HG03571 (cell line): ENCODE measurements at regions not wholly inside any gene's neighbourhood (a gene's known extent, or its start where the extent isn't known, plus 50 kb on each side); places are given as distances from the start of the nearest gene placed in this dataset.
"Not testable (repeated sequence)": the region's sequence is repeated elsewhere in the genome, so short reads cannot be mapped to it uniquely, and the experiment has no call there.

Experiments
- ATAC-seq: cut with Tn5 transposase; IDR thresholded peaks from one replicate; pipeline ENCODE4 v1.9.1; 2021; ENCODE audit not compliant: unreplicated experiment

DNA sequence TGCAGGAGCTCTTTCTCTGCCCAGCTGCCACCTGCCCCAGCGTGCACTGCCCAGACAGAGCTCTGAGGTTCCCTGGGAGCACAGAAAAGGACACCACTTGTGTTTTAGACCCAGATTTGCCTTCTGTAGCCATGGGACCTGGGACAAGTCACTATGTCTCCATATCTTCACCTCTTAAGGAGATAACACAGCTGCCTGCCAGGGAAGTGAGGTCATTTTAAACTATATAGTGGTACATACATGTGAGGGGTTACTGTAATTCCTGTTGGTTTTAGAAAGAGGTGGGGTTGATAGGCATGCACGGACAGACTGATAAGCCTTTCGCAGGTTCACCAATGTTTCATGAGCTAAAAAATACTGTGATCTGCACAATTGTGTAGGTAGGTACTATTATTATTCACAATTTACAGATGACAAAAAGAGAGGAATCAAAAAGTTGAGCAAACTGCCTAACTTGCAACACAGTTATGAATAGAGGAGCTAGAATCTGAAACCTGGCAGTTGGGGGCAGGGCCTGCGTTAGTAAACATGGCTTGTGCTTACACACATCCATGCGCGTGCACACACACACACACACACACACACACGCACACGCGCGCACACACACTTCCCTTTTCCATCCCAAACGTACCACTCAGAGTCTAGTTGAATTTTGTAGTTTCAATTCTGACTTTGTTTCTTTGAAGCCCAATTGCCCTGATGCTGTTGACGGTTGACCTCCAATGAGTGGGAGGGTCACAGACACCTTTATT is 193.6 kb downstream of the FAM43A start:
- no peak for ATAC-seq

GRCh38 chr3:194879991-194880939 is 194.6 kb downstream of the FAM43A start:
- no peak for ATAC-seq

DNA sequence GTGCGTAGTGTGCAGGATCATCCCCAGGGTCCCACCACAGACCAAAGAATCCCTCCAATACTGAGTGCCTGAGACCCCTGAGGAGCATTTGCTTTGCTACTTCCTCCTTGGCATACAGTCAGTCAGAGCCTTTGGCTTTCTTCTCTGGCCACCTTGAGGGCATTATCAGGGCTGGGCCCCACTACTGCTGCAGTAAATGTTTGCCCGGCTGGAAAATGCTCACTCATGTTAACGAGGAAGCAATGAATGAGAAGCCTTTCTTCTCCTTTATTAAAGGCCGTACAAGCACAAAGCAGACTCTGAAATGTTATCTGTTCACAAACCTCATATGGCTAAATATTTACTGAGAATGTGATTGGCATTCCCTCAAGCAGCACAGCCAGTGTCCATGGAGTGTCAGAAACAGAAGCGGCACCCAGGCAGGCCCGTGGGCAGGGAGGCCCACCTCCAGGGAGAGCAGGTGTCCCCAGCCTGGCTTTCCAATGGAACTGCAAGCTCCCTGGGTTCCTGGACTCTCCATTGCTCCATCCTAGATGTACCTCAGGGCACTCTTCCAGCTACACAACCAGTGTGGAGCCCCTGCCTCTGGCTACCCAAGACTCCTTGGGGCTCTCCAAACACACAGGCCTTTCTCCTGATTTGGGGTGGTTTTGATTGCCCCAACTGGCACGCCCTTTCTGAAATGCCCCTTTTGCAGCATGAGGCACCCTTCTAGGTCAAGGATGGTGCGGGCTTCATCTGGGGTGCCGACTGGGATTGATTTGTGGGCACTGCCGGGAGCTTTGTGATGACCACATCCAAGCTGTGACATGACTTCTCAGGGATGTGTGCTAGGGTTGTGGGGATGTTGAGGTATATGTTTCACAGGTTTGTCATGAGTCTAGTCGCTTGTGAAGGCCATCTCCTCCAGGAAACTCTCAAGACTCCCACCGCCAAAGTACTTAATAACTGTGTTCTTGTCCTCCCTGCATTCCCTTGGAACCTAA is 195.6 kb downstream of the FAM43A start:
- ATAC-seq: no peak

GRCh38 chr3:194884649-194885315 is 199.1 kb downstream of the FAM43A start:
- no peak for ATAC-seq

GRCh38 chr3:194885766-194886165 is 200.1 kb downstream of the FAM43A start:
- ATAC-seq: no peak

DNA sequence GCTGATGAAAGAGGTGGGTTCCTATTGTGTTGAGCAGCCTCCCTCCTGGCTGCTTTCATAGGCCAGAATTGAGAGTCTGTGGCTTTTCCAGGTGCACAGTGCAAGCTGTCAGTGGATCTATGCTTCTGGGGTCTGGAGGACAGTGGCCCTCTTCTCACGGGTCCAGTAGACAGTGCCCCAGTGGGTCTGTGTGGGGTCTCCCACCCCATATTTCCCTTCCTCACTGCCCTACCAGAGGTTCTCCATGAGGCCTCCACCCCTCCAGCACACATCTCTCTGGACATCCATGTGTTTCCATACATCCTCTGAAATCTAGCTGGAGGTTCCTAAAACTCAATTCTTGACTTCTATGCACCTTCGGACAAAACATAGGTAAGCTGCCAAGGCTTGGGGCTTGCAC is 201.2 kb downstream of the FAM43A start:
- no peak for ATAC-seq

DNA sequence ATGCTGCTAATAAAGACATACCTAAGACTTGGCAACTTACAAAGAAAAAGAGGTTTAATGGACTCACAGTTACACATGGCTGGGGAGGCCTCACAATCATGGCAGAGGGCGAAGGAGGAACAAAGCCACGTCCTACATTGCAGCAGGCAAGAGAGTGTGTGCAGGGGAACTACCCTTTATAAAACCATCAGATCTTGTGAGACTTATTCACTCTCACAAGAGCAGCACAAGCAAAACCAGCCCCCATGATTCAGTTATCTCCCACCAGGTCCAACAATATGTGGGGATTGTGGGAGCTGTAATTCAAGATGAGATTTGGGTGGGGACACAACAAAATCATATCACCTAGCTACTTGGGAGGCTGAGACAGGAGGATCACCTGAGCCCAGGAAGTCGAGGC is 202.4 kb downstream of the FAM43A start:
- ATAC-seq: not testable (repeated sequence)

GRCh38 chr3:194888916-194889315 is 203.2 kb downstream of the FAM43A start:
- no peak for ATAC-seq

GRCh38 chr3:194890091-194890490 is 204.4 kb downstream of the FAM43A start:
- ATAC-seq: no peak

- ATAC-seq: no peak
Observed at GRCh38 chr3:194893121-194893987, 207.7 kb downstream of the FAM43A start.

DNA sequence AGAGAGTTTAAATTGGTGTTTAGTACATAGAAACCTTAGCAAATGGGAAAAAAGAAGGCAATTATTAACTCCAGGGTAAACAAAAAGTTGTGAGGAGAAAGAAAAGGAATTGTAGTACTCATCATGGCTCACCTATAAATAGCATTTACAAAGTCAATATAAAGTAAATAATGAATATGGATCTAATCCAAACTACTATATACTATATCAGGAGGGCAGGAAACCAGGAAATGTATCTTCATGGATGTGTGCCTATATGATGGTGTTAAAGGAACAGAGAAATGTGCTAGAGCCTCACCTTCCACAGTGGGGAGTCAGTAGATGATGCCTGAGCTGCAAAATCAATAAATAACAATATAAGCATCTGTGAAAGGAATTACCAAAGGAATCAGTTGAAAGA is 208.9 kb downstream of the FAM43A start:
- ATAC-seq: no peak

- no peak for ATAC-seq
Observed at GRCh38 chr3:194900854-194901522, 215.3 kb downstream of the FAM43A start.

GRCh38 chr3:194903447-194903846 is 217.8 kb downstream of the FAM43A start:
- not testable (repeated sequence) for ATAC-seq

DNA sequence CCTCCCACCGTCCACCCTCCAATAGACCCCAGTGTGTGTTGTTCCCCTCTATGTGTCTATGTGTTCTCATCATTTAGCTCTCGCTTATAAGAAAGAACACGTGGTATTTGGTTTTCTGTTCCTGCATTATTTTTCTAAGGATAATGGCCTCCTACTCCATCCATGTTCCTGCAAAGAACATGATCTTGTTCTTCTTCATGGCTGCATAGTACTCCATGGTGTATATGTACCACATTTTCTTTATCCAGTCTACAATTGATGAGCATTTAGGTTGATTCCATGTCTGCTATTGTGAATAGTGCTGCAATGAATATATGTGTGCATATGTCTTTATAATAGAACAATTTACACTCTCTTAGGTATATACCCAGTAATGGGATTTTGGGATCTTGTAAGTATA is 219.3 kb downstream of the FAM43A start:
- not testable (repeated sequence) for ATAC-seq

GRCh38 chr3:194905696-194906095 is 220.0 kb downstream of the FAM43A start:
- ATAC-seq: no peak

DNA sequence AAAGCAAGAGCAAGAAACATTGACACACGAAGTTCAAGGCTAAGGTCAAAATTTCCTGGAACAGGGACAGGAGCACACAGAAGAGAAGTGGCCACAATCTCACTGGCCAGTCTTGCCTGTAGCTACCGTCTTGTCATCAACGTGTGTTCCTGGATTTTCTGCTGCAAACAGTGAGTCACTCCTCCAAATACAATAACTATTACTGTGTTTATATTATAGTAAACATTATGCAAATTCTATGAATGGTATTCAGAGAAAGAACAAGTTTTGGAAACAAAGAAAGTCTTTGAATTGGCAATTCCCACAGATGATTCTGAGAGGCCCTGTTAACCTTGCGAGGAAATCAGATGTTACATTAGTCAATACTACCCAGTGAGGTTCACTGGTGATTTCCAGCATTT is 220.5 kb downstream of the FAM43A start:
- ATAC-seq: no peak

- no peak for ATAC-seq
Observed at GRCh38 chr3:194906970-194907629, 221.4 kb downstream of the FAM43A start.

GRCh38 chr3:194907811-194908210 is 222.1 kb downstream of the FAM43A start:
- no peak for ATAC-seq
